ENCODE measurements at regions not wholly inside any gene's neighbourhood (a gene's known extent, or its start where the extent isn't known, plus 50 kb on each side); places are given as distances from the start of the nearest gene placed in this dataset.
A peak's percentile ranks its signal among the peaks of the same experiment; 100 is the strongest.
"Not testable (repeated sequence)": the region's sequence is repeated elsewhere in the genome, so short reads cannot be mapped to it uniquely, and the experiment has no call there.

GRCh38 chr18:39455285-39455684, 1889.7 kb upstream of the CELF4 start:
- DNase-seq = peak in 1 of 2 experiments; percentile 6

GRCh38 chr18:39454866-39455265, 1889.3 kb upstream of the CELF4 start:
- DNase-seq = no peak

DNA sequence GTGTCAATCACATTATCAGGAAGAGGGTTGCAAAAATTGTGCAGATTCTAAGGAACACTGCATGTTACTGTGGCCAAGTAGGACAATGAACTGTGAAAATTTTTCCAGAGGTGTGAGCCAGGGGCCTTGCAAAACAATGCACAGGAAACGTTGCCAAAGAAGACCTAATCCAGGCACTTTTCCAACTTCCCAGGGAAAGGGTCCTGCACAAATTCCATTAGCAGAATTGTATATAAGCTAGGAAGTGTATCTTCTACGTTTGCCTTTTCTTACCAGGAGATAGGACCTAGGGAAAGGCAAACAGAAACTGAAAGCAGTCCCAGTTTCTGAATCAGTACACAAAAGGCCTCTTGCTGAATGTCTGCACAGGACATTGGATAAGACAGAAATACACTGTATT, 1888.3 kb upstream of the CELF4 start:
- peak in 1 of 2 experiments; percentile 3 for DNase-seq

DNA sequence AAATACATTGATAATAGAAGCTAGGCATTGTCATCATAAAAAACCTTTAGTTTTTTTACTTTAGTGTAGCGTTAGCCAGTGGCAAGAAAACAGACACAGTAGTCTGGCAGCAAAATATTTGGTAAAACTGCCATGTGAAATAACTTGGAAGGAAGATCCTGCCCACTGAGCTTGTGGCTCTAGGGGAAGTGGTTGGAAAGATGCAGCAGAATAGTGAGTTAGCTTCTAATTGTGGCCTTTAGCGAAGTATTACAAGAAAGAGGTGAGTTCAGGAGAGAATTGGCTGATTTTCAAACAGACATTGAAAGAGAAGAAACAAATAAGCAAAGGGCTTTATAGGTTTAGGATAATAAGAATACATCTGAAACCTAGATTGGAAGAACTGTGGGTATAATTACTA, 1887.8 kb upstream of the CELF4 start:
- no peak for DNase-seq

DNA sequence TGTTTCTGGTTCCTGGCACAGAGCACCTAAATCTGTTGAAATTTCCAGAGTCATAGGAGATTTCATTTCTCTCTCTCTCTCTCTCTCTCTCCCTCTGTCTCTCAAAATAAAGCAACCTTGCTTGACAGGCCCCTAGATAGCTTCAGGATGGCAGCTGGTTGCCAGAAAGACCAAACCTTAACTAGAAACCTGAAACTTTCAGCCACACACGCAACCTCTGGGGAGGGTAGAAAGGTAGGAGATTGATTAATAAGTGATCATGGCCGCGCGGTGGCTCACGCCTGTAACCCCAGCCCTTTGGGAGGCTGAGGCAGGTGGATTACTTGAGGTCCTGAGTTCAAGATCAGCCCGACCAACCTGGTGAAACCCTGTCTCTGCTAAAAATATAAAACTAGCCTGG, 1885.4 kb upstream of the CELF4 start:
- DNase-seq = no peak

DNA sequence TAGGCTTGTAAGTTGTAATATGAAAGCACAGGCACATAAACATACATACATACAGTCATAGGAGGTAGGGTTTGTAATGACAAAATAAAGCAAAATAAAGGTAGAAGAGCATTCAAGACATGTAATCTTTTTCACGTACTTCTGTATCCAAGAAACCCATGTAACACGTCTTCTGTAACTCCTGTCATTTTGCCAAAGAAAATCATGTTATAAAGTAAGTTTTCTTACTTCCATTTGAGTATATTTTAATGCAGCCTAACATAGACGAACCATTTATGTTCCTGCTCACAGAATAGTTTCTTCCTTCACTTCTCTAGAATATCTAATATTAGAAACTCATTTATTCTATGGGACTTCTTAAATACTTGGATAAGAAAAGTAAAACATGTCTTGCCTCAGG, 1884.0 kb upstream of the CELF4 start:
- no peak for DNase-seq

DNA sequence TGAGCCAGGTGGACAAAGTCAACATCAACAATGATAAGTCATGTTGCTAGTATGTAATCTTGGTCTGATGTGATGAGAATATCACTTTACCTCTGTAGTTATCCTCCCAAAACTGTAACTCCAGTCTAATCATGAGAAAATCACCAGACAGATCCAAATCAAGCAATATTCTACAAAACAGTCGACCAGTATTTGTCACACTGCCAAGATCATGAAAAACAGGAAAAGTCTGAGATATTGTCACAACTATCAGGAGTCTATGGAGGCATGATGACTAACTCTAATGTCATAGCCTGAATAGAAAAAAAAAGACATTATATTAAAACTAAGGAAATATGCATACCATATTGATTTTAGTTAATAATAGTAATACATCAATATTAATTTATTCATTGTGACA, 1883.3 kb upstream of the CELF4 start:
- DNase-seq = no peak

DNA sequence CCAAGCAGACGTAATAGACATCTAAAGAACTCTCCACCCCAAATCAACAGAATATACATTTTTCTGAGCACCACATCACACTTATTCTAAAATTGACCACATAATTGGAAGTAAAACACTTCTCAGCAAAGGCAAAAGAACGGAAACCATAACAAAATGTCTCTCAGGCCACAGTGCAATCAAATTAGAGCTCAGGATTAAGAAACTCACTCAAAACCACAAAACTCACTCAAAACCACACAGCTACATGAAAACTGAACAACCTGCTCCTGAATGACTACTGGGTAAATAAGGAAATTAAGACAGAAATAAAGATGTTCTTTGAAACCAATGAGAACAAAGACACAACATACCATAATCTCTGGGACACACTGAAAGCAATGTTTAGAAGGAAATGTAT, 1879.4 kb upstream of the CELF4 start:
- DNase-seq = not testable (repeated sequence)

DNA sequence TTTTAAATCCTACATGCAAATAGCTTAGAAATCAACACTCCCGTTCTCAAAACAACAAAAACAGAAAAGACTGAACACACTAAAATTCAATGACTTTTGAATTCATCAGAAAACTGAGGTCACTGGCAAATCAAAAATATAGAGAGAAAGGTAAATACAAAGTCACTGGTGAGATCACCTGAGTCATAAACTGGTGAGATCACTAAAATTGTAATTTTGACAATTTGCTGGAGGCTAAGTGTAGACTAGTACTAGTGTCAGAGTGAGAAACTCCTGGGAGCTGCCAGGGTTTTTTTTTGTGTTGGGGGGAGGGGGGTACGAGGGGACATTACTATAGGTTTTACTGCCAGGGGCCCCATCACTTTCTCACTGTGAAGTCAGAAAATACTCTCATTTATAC, 1876.0 kb upstream of the CELF4 start:
- DNase-seq = no peak

- no peak for DNase-seq
Measured at GRCh38 chr18:39435996-39436395, 1870.4 kb upstream of the CELF4 start.

GRCh38 chr18:39435209-39435608, 1869.6 kb upstream of the CELF4 start:
- no peak for DNase-seq

- DNase-seq = no peak
Measured at GRCh38 chr18:39434223-39434920, 1868.8 kb upstream of the CELF4 start.

DNA sequence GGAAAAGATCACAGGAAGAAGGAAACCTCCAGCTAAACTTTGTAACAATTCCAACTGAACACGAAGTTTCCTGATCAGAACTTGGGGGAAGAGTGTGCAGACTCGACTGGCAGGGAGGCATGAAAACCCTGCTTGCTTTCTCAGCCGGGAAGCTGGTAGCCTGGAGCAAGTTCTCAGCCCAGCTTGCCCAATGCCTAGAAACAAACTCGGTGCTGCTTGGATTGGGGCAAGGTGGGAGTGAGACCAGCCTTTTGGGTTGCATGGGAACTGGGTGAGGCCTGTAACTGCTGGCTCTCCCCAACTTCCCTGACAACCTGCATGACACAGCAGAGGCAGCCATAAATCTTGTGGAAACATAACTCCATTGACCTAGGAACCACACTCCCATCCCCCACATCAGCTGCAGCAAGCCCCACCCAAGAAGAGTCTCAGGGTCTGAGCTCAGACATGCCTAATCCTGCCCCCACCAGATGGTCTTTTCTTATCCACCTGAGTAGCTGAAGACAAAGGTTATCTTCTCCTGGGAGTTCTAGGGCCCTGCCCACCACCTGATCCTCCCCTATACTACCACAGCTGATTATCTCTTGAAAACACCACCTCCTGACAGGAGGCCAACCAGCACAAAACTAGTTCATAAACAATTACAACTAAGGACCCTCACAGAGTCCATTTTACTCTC, 1859.7 kb upstream of the CELF4 start:
- no peak for DNase-seq

DNA sequence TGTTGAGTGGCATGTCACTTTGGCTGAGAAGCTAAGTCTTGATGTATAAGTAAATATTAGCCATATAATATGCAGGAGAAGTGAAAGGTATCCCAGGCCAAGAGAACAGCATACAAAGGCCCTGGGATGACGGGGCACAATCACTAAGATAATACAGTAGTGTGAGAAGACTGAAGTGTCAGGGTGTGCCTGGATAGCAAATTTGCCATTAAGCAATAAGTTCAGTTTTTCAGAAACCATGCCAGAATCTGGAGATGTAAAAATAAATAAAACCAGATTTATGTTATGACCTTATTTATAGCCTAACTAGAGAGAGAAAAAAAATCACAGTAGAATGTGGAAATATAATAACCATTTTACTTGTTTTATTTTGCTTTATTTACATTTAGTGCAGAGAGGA, 1858.7 kb upstream of the CELF4 start:
- no peak for DNase-seq

- DNase-seq = no peak
Measured at GRCh38 chr18:39421276-39421675, 1855.7 kb upstream of the CELF4 start.

DNA sequence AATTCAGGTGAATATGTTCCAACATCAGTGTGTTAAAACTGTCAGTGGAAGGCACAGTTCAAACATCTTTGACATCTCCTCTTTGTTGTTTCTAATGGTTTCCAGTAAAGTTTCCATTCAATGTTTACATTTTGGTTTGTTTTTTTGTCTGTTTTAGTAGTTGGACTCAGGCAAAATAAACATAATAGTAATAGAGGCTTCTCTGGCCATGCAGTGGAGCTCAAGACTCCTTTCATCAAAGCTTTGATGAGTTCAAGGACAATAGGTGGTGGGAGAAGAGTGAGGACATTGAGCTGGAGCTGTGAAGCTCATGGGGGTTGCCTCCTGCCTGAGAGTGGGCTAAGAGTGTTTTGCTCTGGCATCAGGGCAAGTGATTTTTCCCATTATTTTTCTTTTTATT, 1853.7 kb upstream of the CELF4 start:
- no peak for DNase-seq

- DNase-seq = no peak
Measured at GRCh38 chr18:39415471-39415870, 1849.9 kb upstream of the CELF4 start.

GRCh38 chr18:39414009-39414700, 1848.6 kb upstream of the CELF4 start:
- no peak for DNase-seq

GRCh38 chr18:39406941-39407340, 1841.3 kb upstream of the CELF4 start:
- no peak for DNase-seq

DNA sequence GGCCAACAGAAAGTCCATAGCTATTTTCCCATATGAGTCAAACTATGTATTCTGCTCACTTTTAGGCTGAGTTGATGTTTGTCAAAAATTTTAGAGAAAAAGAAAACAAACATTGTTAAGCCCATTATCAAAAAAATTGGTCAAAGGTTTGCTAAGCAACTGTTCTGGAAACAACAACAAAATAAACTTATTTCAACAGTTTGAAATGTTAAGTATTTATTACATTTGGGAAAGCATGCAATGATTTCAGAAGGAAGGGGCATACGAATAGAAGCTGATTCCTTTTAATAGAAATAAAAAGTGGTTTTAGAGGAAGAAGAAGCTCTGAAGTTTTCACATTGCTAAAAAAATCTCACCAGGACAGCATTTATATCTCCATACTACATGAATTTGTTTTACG, 1837.5 kb upstream of the CELF4 start:
- no peak for DNase-seq

GRCh38 chr18:39399662-39400061, 1834.1 kb upstream of the CELF4 start:
- no peak for DNase-seq

- DNase-seq = no peak
Measured at GRCh38 chr18:39396168-39396567, 1830.6 kb upstream of the CELF4 start.

- peak; percentile 25 to 34 for DNase-seq
Measured at GRCh38 chr18:39389800-39390379, 1824.3 kb upstream of the CELF4 start.

DNA sequence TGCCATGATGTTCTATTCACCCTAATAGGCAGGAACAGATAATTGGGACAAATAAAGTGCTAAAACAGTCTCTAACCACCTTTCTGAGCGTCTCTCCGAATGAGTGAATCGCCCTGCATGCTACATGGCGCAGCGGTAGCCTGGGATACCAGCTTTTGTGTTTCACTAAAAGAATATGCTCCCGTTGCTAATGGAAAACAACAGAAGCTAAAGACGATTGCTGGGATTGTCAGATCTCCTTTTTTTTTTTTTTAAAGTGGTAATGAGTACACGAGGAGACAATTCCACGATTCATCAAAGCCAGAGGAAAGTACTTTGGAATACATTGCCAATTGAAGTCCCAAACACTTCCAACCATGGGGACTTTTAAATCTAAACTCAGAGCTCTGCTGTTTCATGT, 1815.3 kb upstream of the CELF4 start:
- DNase-seq = no peak
